ENCODE measurements at regions not wholly inside any gene's neighbourhood (a gene's known extent, or its start where the extent isn't known, plus 50 kb on each side); places are given as distances from the start of the nearest gene placed in this dataset.

DNA sequence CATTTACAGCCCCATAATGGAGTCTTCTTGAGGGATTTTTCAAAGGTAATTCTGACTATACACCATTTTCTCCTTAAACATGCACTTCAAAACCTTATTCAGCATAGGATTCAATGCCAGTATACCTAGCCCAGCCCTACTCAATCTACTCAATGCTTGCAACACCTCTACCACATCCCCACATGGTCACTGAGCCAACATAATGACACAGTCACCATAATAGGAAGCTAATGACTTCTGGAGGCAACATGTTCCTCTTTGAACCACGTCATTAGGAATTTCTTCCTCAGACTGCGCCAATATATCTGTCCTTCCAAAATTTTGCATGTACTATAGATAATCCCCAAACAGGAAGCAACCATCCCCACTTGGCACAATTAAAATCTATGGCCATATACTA, 153.9 kb upstream of the SETMAR start:
- ATAC-seq (ENCODE audit: low read depth) (no peak), DNase-seq (no peak)
- intact Hi-C loops (cut with micrococcal nuclease) (no loop called here), in situ Hi-C loops (cut with MboI; ENCODE audit: low sequenced_read_pairs) (no loop called here), dilution Hi-C loops (cut with HindIII; ENCODE audit: low sequenced_read_pairs, unreplicated experiment) (no loop called here)
- Histone ChIP-seq H4K91ac (ENCODE audit: insufficient read depth, low read depth, low read length) (no peak overlapping the region), H3K27me3 (ENCODE audit: control insufficient read depth, insufficient read depth, low read length) (no peaks in the 10 kb centered on the region), H2BK5ac (ENCODE audit: low read depth, low read length, poor library complexity, severe bottlenecking) (no peak overlapping the region), H2BK15ac (ENCODE audit: low read depth, low read length) (no peak overlapping the region), H2AK9ac (replicated peaks; ENCODE audit: low read depth, low read length, poor library complexity) (no peak overlapping the region), H3K4ac (ENCODE audit: low read depth, low read length) (no peak overlapping the region), H4K8ac (ENCODE audit: low read depth in 2 of 2, low read length in 2 of 2) (no peak overlapping the region), H3K79me1 (ENCODE audit: low read depth in 1 of 2, low read length in 2 of 2) (no peaks in the 10 kb centered on the region), H3K56ac (ENCODE audit: extremely low read depth, insufficient read depth, low read length) (no peak overlapping the region), H2AFZ (replicated peaks; ENCODE audit: low read length, poor library complexity) (no peak overlapping the region), H3K9ac (ENCODE audit: low read depth, low read length) (no peak overlapping the region), H3K36me3 (ENCODE audit: control insufficient read depth, insufficient read depth, low read length) (no peaks in the 10 kb centered on the region), H3K23ac (ENCODE audit: low read depth, low read length) (no peak overlapping the region), H2BK20ac (ENCODE audit: low read depth, low read length) (no peak overlapping the region), H3K9me3 (ENCODE audit: control insufficient read depth, insufficient read depth, low read length) (peaks cover 16% of the 10 kb centered on the region), H2AK5ac (ENCODE audit: low read depth, low read length) (no peak overlapping the region), H3K27ac (ENCODE audit: insufficient read depth, low read length) (no peak overlapping the region), H3K4me3 (ENCODE audit: insufficient read depth, low read depth, low read length) (no peak overlapping the region), H3K18ac (ENCODE audit: low read depth, low read length) (no peak overlapping the region), H3K4me2 (ENCODE audit: low read depth, low read length) (no peak overlapping the region), H3K14ac (replicated peaks; ENCODE audit: low read depth, low read length) (no peak overlapping the region), H3K4me1 (ENCODE audit: control insufficient read depth, insufficient read depth, low read length) (no peaks in the 10 kb centered on the region), H3K9me1 (ENCODE audit: insufficient read depth, low read length) (no peaks in the 10 kb centered on the region), H4K5ac (ENCODE audit: low read depth, low read length) (no peak overlapping the region), H4K20me1 (ENCODE audit: insufficient read depth, low read length) (no peaks in the 10 kb centered on the region), H2BK120ac (ENCODE audit: low read depth, low read length) (no peak overlapping the region)
- ChIA-PET CTCF (interaction anchor here (0.6 kb wide), 1 partner anchor 880 kb away, joined by 6 read pairs; no protein-coding TSS in a partner anchor), POLR2A (ENCODE audit: unreplicated experiment) (no interaction called here)
- no CpG with 5 or more reads among the region's 2 CpGs for WGBS, 2 experiments (ENCODE audit: extremely low coverage in 2 of 2, insufficient read length in 1 of 2)
- BruUV-seq (replicated peaks): no TSS peak
- TF ChIP-seq MAZ (IDR thresholded peaks at IDR 0.05; ENCODE audit: borderline replicate concordance, low read depth, low read length): no peak
- TF ChIP-seq, protein P1, sequence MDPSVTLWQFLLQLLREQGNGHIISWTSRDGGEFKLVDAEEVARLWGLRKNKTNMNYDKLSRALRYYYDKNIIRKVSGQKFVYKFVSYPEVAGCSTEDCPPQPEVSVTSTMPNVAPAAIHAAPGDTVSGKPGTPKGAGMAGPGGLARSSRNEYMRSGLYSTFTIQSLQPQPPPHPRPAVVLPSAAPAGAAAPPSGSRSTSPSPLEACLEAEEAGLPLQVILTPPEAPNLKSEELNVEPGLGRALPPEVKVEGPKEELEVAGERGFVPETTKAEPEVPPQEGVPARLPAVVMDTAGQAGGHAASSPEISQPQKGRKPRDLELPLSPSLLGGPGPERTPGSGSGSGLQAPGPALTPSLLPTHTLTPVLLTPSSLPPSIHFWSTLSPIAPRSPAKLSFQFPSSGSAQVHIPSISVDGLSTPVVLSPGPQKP (IDR thresholded peaks at IDR 0.05; ENCODE audit: borderline replicate concordance, low read depth, low read length): no peak
- TF ChIP-seq RAD21 (IDR thresholded peaks at IDR 0.05; ENCODE audit: low read length): no peak
- TF ChIP-seq FOS (IDR thresholded peaks at IDR 0.05; ENCODE audit: low read depth, low read length): no peak
- TF ChIP-seq MXI1 (IDR thresholded peaks at IDR 0.05; ENCODE audit: borderline replicate concordance, low read depth, low read length): no peak
- TF ChIP-seq, protein P2, sequence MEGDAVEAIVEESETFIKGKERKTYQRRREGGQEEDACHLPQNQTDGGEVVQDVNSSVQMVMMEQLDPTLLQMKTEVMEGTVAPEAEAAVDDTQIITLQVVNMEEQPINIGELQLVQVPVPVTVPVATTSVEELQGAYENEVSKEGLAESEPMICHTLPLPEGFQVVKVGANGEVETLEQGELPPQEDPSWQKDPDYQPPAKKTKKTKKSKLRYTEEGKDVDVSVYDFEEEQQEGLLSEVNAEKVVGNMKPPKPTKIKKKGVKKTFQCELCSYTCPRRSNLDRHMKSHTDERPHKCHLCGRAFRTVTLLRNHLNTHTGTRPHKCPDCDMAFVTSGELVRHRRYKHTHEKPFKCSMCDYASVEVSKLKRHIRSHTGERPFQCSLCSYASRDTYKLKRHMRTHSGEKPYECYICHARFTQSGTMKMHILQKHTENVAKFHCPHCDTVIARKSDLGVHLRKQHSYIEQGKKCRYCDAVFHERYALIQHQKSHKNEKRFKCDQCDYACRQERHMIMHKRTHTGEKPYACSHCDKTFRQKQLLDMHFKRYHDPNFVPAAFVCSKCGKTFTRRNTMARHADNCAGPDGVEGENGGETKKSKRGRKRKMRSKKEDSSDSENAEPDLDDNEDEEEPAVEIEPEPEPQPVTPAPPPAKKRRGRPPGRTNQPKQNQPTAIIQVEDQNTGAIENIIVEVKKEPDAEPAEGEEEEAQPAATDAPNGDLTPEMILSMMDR (conservative IDR thresholded peaks at IDR 0.05; ENCODE audit: low read depth, low read length): no peak
- TF ChIP-seq RFX5 (IDR thresholded peaks at IDR 0.05; ENCODE audit: low read depth, low read length): no peak
- no peak for TF ChIP-seq RCOR1 (IDR thresholded peaks at IDR 0.05; ENCODE audit: insufficient replicate concordance, low read length)
- no peak for TF ChIP-seq MAFK (IDR thresholded peaks at IDR 0.05; ENCODE audit: low read depth, low read length)
- no peak for TF ChIP-seq BHLHE40 (IDR thresholded peaks at IDR 0.05; ENCODE audit: low read depth, low read length)
- no peak for TF ChIP-seq CHD1 (IDR thresholded peaks at IDR 0.05; ENCODE audit: low read depth, low read length)
- TF ChIP-seq NFE2L2 (IDR thresholded peaks at IDR 0.05; ENCODE audit: low read depth, low read length): no peak
- no peak for TF ChIP-seq SMC3 (IDR thresholded peaks at IDR 0.05; ENCODE audit: low read depth, low read length)

Data from IMR-90 (cell line).